ENCODE measurements at regions not wholly inside any gene's neighbourhood (a gene's known extent, or its start where the extent isn't known, plus 50 kb on each side); places are given as distances from the start of the nearest gene placed in this dataset.

GRCh38 chr1:221840511-221841243, 98.8 kb upstream of the DUSP10 start:
- no peak overlapping the region for H3K4me3 Mint-ChIP-seq (ENCODE audit: unreplicated experiment)
- peaks cover 8% of the 10 kb centered on the region for H3K27me3 Mint-ChIP-seq (ENCODE audit: unreplicated experiment)
- no peak for DNase-seq
- no peaks in the 10 kb centered on the region for H3K36me3 Mint-ChIP-seq (ENCODE audit: unreplicated experiment)
- peaks cover 1% of the 10 kb centered on the region for H3K9me3 Mint-ChIP-seq (ENCODE audit: unreplicated experiment)
- H3K4me1 Mint-ChIP-seq (ENCODE audit: low read depth, unreplicated experiment), result no peaks in the 10 kb centered on the region
- H3K27ac Mint-ChIP-seq (ENCODE audit: unreplicated experiment), result no peak overlapping the region
- TF ChIP-seq CTCF (IDR thresholded peaks at IDR 0.05; ENCODE audit: partially characterized antibody, unreplicated experiment), result no peak

GRCh38 chr1:221839782-221840395, 98.0 kb upstream of the DUSP10 start:
- no peak for TF ChIP-seq CTCF (IDR thresholded peaks at IDR 0.05; ENCODE audit: partially characterized antibody, unreplicated experiment)
- H3K4me1 Mint-ChIP-seq (ENCODE audit: low read depth, unreplicated experiment), result no peaks in the 10 kb centered on the region
- H3K9me3 Mint-ChIP-seq (ENCODE audit: unreplicated experiment), result peaks cover 1% of the 10 kb centered on the region
- peaks cover 8% of the 10 kb centered on the region for H3K27me3 Mint-ChIP-seq (ENCODE audit: unreplicated experiment)
- DNase-seq, result no peak
- no peaks in the 10 kb centered on the region for H3K36me3 Mint-ChIP-seq (ENCODE audit: unreplicated experiment)
- no peak overlapping the region for H3K27ac Mint-ChIP-seq (ENCODE audit: unreplicated experiment)
- no peak overlapping the region for H3K4me3 Mint-ChIP-seq (ENCODE audit: unreplicated experiment)

GRCh38 chr1:221839321-221839720, 97.4 kb upstream of the DUSP10 start:
- H3K27me3 Mint-ChIP-seq (ENCODE audit: unreplicated experiment), result peaks cover 8% of the 10 kb centered on the region
- peaks cover 1% of the 10 kb centered on the region for H3K9me3 Mint-ChIP-seq (ENCODE audit: unreplicated experiment)
- no peak for DNase-seq
- no peak overlapping the region for H3K4me3 Mint-ChIP-seq (ENCODE audit: unreplicated experiment)
- TF ChIP-seq CTCF (IDR thresholded peaks at IDR 0.05; ENCODE audit: partially characterized antibody, unreplicated experiment), result no peak
- H3K4me1 Mint-ChIP-seq (ENCODE audit: low read depth, unreplicated experiment), result no peaks in the 10 kb centered on the region
- no peaks in the 10 kb centered on the region for H3K36me3 Mint-ChIP-seq (ENCODE audit: unreplicated experiment)
- H3K27ac Mint-ChIP-seq (ENCODE audit: unreplicated experiment), result no peak overlapping the region

- Mint-ChIP-seq H3K27me3 (ENCODE audit: unreplicated experiment) (peaks cover 4% of the 10 kb centered on the region), H3K4me1 (ENCODE audit: low read depth, unreplicated experiment) (no peaks in the 10 kb centered on the region), H3K9me3 (ENCODE audit: unreplicated experiment) (peaks cover 1% of the 10 kb centered on the region), H3K36me3 (ENCODE audit: unreplicated experiment) (no peaks in the 10 kb centered on the region), H3K4me3 (ENCODE audit: unreplicated experiment) (no peak overlapping the region), H3K27ac (ENCODE audit: unreplicated experiment) (no peak overlapping the region)
- DNase-seq, result no peak
- no peak for TF ChIP-seq CTCF (IDR thresholded peaks at IDR 0.05; ENCODE audit: partially characterized antibody, unreplicated experiment)
Observed at GRCh38 chr1:221837896-221838295, 96.0 kb upstream of the DUSP10 start.
